Psoas muscle (tissue), 7 donors: ENCODE measurements at regions not wholly inside any gene's neighbourhood (a gene's known extent, or its start where the extent isn't known, plus 50 kb on each side); places are given as distances from the start of the nearest gene placed in this dataset.
A peak's percentile ranks its signal among the peaks of the same experiment; 100 is the strongest.

Experiments used
- ATAC-seq, 4 donors: fragments of 200-7000 bp; cut with Tn5 transposase; one replicate each; pipeline ENCODE4 v1.9.1; 2020; ENCODE audit warnings: moderate library complexity in 3 of 4, mild to moderate bottlenecking in 2 of 4
- DNase-seq, 2 donors: peaks; one replicate each; pipeline ENCODE4 v3.0.0-alpha.2; 2020
- H3K27ac ChIP-seq: fragments of 200-600 bp; one replicate; pipeline ENCODE4 v1.8.0; 2022
- H3K27me3 ChIP-seq, 3 donors: fragments of 200-600 bp in 1 of 3; one replicate each; pipeline versions ENCODE4 v1.6.1 to v1.8.0; 2013 to 2022; ENCODE audit warnings: low read length in 2 of 3, mild to moderate bottlenecking in 2 of 3, moderate library complexity in 1 of 3; ENCODE audit not compliant: insufficient read depth in 3 of 3
- H3K36me3 ChIP-seq, 2 donors: fragments of 200-600 bp in 1 of 2; one replicate each; pipeline versions ENCODE4 v1.6.1 to v1.8.0; 2013 to 2022; ENCODE audit warnings: low read depth in 1 of 2, mild to moderate bottlenecking in 1 of 2, moderate library complexity in 1 of 2; ENCODE audit not compliant: insufficient read depth in 1 of 2
- H3K4me1 ChIP-seq: fragments of 200-600 bp; one replicate; pipeline ENCODE4 v1.8.0; 2022
- H3K4me3 ChIP-seq: fragments of 200-600 bp; one replicate; pipeline ENCODE4 v1.8.0; 2022; ENCODE audit warnings: mild to moderate bottlenecking
- H3K9me3 ChIP-seq: fragments of 200-600 bp; one replicate; pipeline ENCODE4 v1.8.0; 2022
- CTCF ChIP-seq: fragments of 200-600 bp; IDR thresholded peaks from one replicate; pipeline ENCODE4 v1.8.0; 2022; ENCODE audit warnings: antibody characterized with exemption
- WGBS, 3 donors: extraction: QIAGEN DNeasy Blood & Tissue Kit; methylation state at CpG; one replicate each; pipeline versions ENCODE4 v1.1.6 to v1.1.7; 2013; 5-methylcytosine and 5-hydroxymethylcytosine counted together
- intact Hi-C, 2 donors: fragments of 100-400 bp; cut with DNase I; formaldehyde crosslinking; loops; one replicate each; pipeline versions ENCODE4 v1.11.0 to v1.14.2; 2022
- donor health status: healthy with polysubstance abuse.
- donor health status: DM: no; HTN: no; CAD: no; lungs with moderate emphysema.
- donor health status: Bipolar disorder and iron deficiency.
- donor health status: healthy.
- donor health status: DM: yes; HTN: yes; CAD: no.
- donor health status: DM: no; HTN: no; CAD: no.
- donor health status: DM: yes; HTN: yes; CAD: no.

DNA sequence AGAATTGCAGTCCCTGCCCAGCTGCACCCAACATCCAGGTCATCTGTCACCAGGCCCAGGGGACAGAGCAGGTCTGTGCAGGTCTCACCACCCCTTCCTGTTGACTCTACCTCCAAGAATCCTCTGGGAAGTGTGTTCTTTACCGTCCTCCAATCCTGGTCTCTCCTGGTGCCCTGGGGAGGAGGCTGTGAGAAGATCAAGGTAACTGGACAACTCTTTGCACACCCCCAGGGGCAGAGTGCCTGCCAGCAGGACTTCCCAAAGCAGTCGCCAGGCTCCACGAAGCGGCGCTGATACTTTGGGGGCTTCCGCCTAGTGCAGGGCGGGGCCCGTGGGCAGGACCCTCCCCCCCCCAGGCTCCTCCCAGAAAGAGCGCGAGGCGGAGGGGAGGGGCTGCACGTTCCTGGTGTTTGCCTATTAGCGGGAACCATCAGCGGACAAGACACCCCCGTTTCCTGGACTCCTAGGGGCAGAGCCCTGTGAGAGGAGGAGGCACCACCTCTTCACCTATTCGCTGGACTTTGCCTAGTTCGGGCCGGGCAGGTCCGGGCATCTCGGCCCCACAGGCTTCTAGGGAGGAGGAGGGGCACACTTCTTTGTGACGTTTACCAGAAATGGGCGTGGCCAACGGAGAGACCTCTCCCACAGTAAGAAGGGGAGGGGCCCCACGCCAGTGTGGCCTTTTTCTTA is 918.0 kb downstream of the AACS start:
- Histone ChIP-seq H3K4me1 (no peaks in the 10 kb centered on the region), H3K4me3 (peak overlapping the region; percentile 39), H3K9me3 (no peaks in the 10 kb centered on the region), H3K27me3 (peaks cover 0 to 28% (median 6%) of the 10 kb centered on the region in 3 donors), H3K36me3 (no peaks in the 10 kb centered on the region), H3K27ac (no peak overlapping the region)
- 0 to 3% (median 1%) methylated on average over 17 to 24 of the region's 24 CpGs for WGBS, 3 donors
- ATAC-seq (peak in 1 of 4 donors; percentile 25), DNase-seq (no peak)
- intact Hi-C loops, result no loop called here
- TF ChIP-seq CTCF, result no peak

GRCh38 chr12:125983784-125984500 is 918.7 kb downstream of the AACS start:
- DNase-seq, result no peak
- no peaks in the 10 kb centered on the region for H3K4me1 ChIP-seq
- H3K27me3 ChIP-seq, result peaks cover 0 to 28% (median 6%) of the 10 kb centered on the region in 3 donors
- H3K4me3 ChIP-seq, result peak overlapping the region; percentile 39
- no peak overlapping the region for H3K27ac ChIP-seq
- H3K9me3 ChIP-seq, result no peaks in the 10 kb centered on the region
- no peak for TF ChIP-seq CTCF
- WGBS, 3 donors, result 2 to 4% (median 2%) methylated on average over 14 of the region's 14 CpGs
- no peaks in the 10 kb centered on the region for H3K36me3 ChIP-seq
- ATAC-seq, result no peak
- intact Hi-C loops, result no loop called here

DNA sequence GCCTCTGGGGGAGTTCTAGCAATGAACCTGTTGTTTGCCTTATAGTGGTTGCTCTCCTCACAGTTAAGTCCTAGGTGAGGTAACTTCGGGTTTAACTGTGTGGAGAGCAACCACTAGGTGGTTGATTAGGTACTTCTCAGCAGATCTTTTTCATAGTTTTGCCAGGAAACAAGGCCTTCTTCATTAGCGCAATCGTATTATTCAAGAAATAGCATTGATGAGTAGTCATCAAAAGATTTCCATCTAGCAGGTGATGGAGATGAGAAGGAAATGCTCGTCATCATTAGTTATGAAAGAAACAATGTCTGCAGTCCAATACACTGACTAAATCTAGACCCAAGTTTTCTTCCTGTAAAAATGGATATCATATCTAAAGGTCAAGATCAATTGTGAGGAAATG is 923.3 kb downstream of the AACS start:
- no peaks in the 10 kb centered on the region for H3K4me1 ChIP-seq
- H3K27me3 ChIP-seq, result peaks cover 0 to 22% (median 6%) of the 10 kb centered on the region in 3 donors
- no peaks in the 10 kb centered on the region for H3K9me3 ChIP-seq
- DNase-seq (no peak), ATAC-seq (no peak)
- no peak overlapping the region for H3K4me3 ChIP-seq
- intact Hi-C loops, result no loop called here
- no peaks in the 10 kb centered on the region for H3K36me3 ChIP-seq
- TF ChIP-seq CTCF, result no peak
- 88 to 93% (median 89%) methylated on average over 4 of the region's 4 CpGs for WGBS, 3 donors
- H3K27ac ChIP-seq, result no peak overlapping the region

GRCh38 chr12:125989696-125990095 is 924.5 kb downstream of the AACS start:
- Histone ChIP-seq H3K4me3 (no peak overlapping the region), H3K9me3 (no peaks in the 10 kb centered on the region), H3K4me1 (no peaks in the 10 kb centered on the region), H3K36me3 (no peaks in the 10 kb centered on the region), H3K27ac (no peak overlapping the region), H3K27me3 (peaks cover 0 to 11% (median 0%) of the 10 kb centered on the region in 3 donors)
- intact Hi-C loops, result no loop called here
- DNase-seq (no peak), ATAC-seq (no peak)
- 61 to 75% (median 68%) methylated on average over 2 of the region's 2 CpGs for WGBS, 3 donors
- TF ChIP-seq CTCF, result no peak
